HepG2 (cell line): ENCODE measurements at regions not wholly inside any gene's neighbourhood (a gene's known extent, or its start where the extent isn't known, plus 50 kb on each side); places are given as distances from the start of the nearest gene placed in this dataset.

Experiments used
- ATAC-seq: fragments of 200-7000 bp; cut with Tn5 transposase; 3 replicates; pipeline ENCODE4 v1.9.1; 2020; ENCODE audit warnings: mild to moderate bottlenecking, moderate library complexity
- BruUV-seq: library from RNA; stranded (reverse); fragments of 400-500 nt; replicated peaks from 2 replicates; lab custom pipeline; 2021; lab: Mats Ljungman, UMichigan
- CTCF ChIA-PET: fragments of 300-600 bp; formaldehyde crosslinking; extraction: SDS; loops from one replicate; lab custom pipeline; 2021; ENCODE audit warnings: low total read pairs, inconsistent platforms, low intra/inter-chr PET ratio; lab: Yijun Ruan, JAX
- POLR2A ChIA-PET: fragments of 350-600 bp; sonication (Branson Sonifier 250); formaldehyde crosslinking; loops from one replicate; lab custom pipeline; 2020; ENCODE audit warnings: antibody characterized with exemption, inconsistent platforms; lab: Yijun Ruan, JAX
- DNase-seq: peaks from one replicate; pipeline ENCODE4 v3.0.0-alpha.2; 2015; ENCODE audit warnings: low spot score
- FAIRE-seq: peaks from 3 replicates; lab custom pipeline; 2011; peaks lifted over from hg19 to GRCh38; lab: Jason Lieb, UNC
- H2AFZ ChIP-seq: one replicate; pipeline ENCODE4 v1.6.1; 2011; ENCODE audit warnings: low read length, inconsistent platforms
- H3K27ac ChIP-seq: fragments of 300-600 bp; 3 replicates; pipeline ENCODE4 v1.8.0; 2011; ENCODE audit warnings: mixed run types, mild to moderate bottlenecking, mixed read lengths, low read length, inconsistent platforms; ENCODE audit not compliant: insufficient read depth; ENCODE audit errors: extremely low read length
- H3K27me3 ChIP-seq, 2 experiments: fragments of 200-600 bp in 1 of 2; 2 replicates in 1 of 2; 3 replicates in 1 of 2; pipeline versions ENCODE4 v1.6.0 to v1.8.0; 2011; ENCODE audit warnings: low read length in 2 of 2, mild to moderate bottlenecking in 2 of 2, moderate library complexity in 2 of 2, inconsistent platforms in 1 of 2; ENCODE audit not compliant: insufficient read depth in 2 of 2, control insufficient read depth in 1 of 2
- H3K36me3 ChIP-seq, 2 experiments: fragments of 200-600 bp in 1 of 2; replicated peaks in 1 of 2; 2 replicates in 1 of 2; 3 replicates in 1 of 2; pipeline versions ENCODE4 v1.5.1 to v1.8.0; 2011; ENCODE audit warnings: low read length in 2 of 2, inconsistent platforms in 1 of 2; ENCODE audit not compliant: insufficient read depth in 2 of 2, control insufficient read depth in 1 of 2
- H3K4me1 ChIP-seq: 2 replicates; pipeline ENCODE4 v1.5.1; 2012; ENCODE audit warnings: low read length, inconsistent platforms; ENCODE audit not compliant: insufficient read depth
- H3K4me2 ChIP-seq: 2 replicates; pipeline ENCODE4 v1.6.0; 2011; ENCODE audit warnings: low read depth, low read length, inconsistent platforms
- H3K4me3 ChIP-seq, 3 experiments: fragments of 200-600 bp in 1 of 3; sonication (generic), shearing (Covaris generic) in 1 of 3; replicated peaks in 1 of 3; 2 replicates each; pipeline ENCODE4 v1.5.1; 2011 to 2016; ENCODE audit warnings: low read length in 3 of 3, inconsistent platforms in 2 of 3, low read depth in 2 of 3, mild to moderate bottlenecking in 2 of 3, control low read depth in 1 of 3, mixed read lengths in 1 of 3; ENCODE audit not compliant: insufficient read depth in 1 of 3
- H3K79me2 ChIP-seq: one replicate; pipeline ENCODE4 v1.6.1; 2011; ENCODE audit warnings: low read length, inconsistent platforms; ENCODE audit not compliant: insufficient read depth
- H3K9ac ChIP-seq: 2 replicates; pipeline ENCODE4 v1.6.0; 2011; ENCODE audit warnings: mild to moderate bottlenecking, low read depth, low read length, inconsistent platforms; ENCODE audit not compliant: insufficient read depth
- H3K9me3 ChIP-seq: 2 replicates; pipeline ENCODE4 v1.5.1; 2012; ENCODE audit warnings: mild to moderate bottlenecking, low read length
- H4K20me1 ChIP-seq: 2 replicates; pipeline ENCODE4 v1.6.0; 2011; ENCODE audit warnings: inconsistent platforms, mild to moderate bottlenecking, low read length, moderate library complexity; ENCODE audit not compliant: insufficient read depth
- ADNP ChIP-seq: sonication (generic); formaldehyde crosslinking; IDR thresholded peaks from 2 replicates; pipeline ENCODE4 v1.4.0; 2020; ENCODE audit warnings: missing genetic modification reagents
- ELF3 ChIP-seq: IDR thresholded peaks from 2 replicates; pipeline ENCODE4 v1.6.1; 2016; ENCODE audit warnings: missing genetic modification reagents, missing compliant biosample characterization
- KAT8 ChIP-seq: IDR thresholded peaks from 2 replicates; pipeline ENCODE4 v1.6.1; 2016; ENCODE audit warnings: missing genetic modification reagents, missing compliant biosample characterization
- KDM3A ChIP-seq: IDR thresholded peaks from 2 replicates; pipeline ENCODE4 v1.6.1; 2018; ENCODE audit warnings: low read depth, missing compliant biosample characterization
- PAF1 ChIP-seq: IDR thresholded peaks from 2 replicates; pipeline ENCODE4 v1.6.1; 2016; ENCODE audit warnings: missing genetic modification reagents, missing compliant biosample characterization
- SUZ12 ChIP-seq: fragments of 150-350 bp; IDR thresholded peaks from 2 replicates; pipeline ENCODE4 v1.6.1; 2014; ENCODE audit warnings: low read depth, low read length
- THAP9 ChIP-seq: sonication (generic); formaldehyde crosslinking; IDR thresholded peaks from 2 replicates; pipeline ENCODE4; 2020; ENCODE audit warnings: missing genetic modification reagents, mild to moderate bottlenecking, borderline replicate concordance
- ZNF264 ChIP-seq: sonication (generic); formaldehyde crosslinking; IDR thresholded peaks from 2 replicates; pipeline ENCODE4 v1.4.0; 2020; ENCODE audit warnings: missing genetic modification reagents
- ZNF441 ChIP-seq: sonication (generic); formaldehyde crosslinking; IDR thresholded peaks from 2 replicates; pipeline ENCODE4 v1.7.0; 2021; ENCODE audit warnings: missing genetic modification reagents, borderline replicate concordance
- ZNF780A ChIP-seq: sonication (generic); formaldehyde crosslinking; IDR thresholded peaks from 2 replicates; pipeline ENCODE4 v1.8.0; 2022; ENCODE audit warnings: mild to moderate bottlenecking, missing genetic modification reagents, moderate library complexity
- ZNF792 ChIP-seq: IDR thresholded peaks from 2 replicates; pipeline ENCODE4 v1.6.1; 2016
- ZSCAN31 ChIP-seq: sonication (generic); formaldehyde crosslinking; IDR thresholded peaks from 2 replicates; pipeline ENCODE4 v1.5.0; 2020; ENCODE audit warnings: low read depth, mild to moderate bottlenecking, missing genetic modification reagents
- WGBS: methylation state at CpG from one replicate; pipeline ENCODE4 v1.1.6; 2017; ENCODE audit warnings: low lambda C conversion rate; 5-methylcytosine and 5-hydroxymethylcytosine counted together
- in situ Hi-C: cut with HindIII; loops from 2 replicates; pipeline ENCODE4 v1.10.0; 2017; ENCODE audit warnings: low pct_unique_long_range_greater_than_20kb; ENCODE audit not compliant: extremely low pct_ligation_motif_present
- intact Hi-C: fragments of 100-400 bp; cut with micrococcal nuclease; formaldehyde crosslinking; loops from one replicate; pipeline ENCODE4 v1.10.0; 2022; ENCODE audit not compliant: unreplicated experiment

GRCh38 chr13:107644136-107644535 is 571.2 kb downstream of the LIG4 start:
- no TSS peak for BruUV-seq
- ATAC-seq (no peak), DNase-seq (no peak), FAIRE-seq (no peak)
- Histone ChIP-seq H2AFZ (no peak overlapping the region), H3K4me2 (no peak overlapping the region), H3K9me3 (no peaks in the 10 kb centered on the region), H4K20me1 (no peaks in the 10 kb centered on the region), H3K9ac (no peak overlapping the region), H3K79me2 (no peaks in the 10 kb centered on the region), H3K4me3 (no peak overlapping the region), H3K4me1 (no peaks in the 10 kb centered on the region), H3K36me3 (no peaks in the 10 kb centered on the region), H3K27ac (no peak overlapping the region), H3K27me3 (no peaks in the 10 kb centered on the region; a peak in 1 of 5 replicates)
- ChIA-PET CTCF (no interaction called here), POLR2A (no interaction called here)
- in situ Hi-C loops (no loop called here), intact Hi-C loops (no loop called here)
- no peak for TF ChIP-seq ZNF264 (CRISPR knock-in tag)
- TF ChIP-seq PAF1 (CRISPR knock-in tag) = no peak
- no peak for TF ChIP-seq ZSCAN31
- no peak for TF ChIP-seq KAT8 (CRISPR knock-in tag)
- TF ChIP-seq KDM3A (CRISPR knock-in tag) = no peak
- no peak for TF ChIP-seq ELF3
- under 1% methylated on average over 4 of the region's 4 CpGs for WGBS

GRCh38 chr13:107643615-107644014 is 571.7 kb downstream of the LIG4 start:
- intact Hi-C loops = no loop called here
- no peak for DNase-seq
- POLR2A ChIA-PET = no interaction called here
- Histone ChIP-seq H3K4me3 (no peak overlapping the region), H3K9ac (no peak overlapping the region), H3K27me3 (no peaks in the 10 kb centered on the region; a peak in 1 of 5 replicates), H3K36me3 (no peaks in the 10 kb centered on the region), H3K4me2 (no peak overlapping the region), H3K9me3 (no peaks in the 10 kb centered on the region), H4K20me1 (no peaks in the 10 kb centered on the region), H3K27ac (no peak overlapping the region), H3K4me1 (no peaks in the 10 kb centered on the region), H3K79me2 (no peaks in the 10 kb centered on the region), H2AFZ (no peak overlapping the region)
- no peak for ATAC-seq
- CTCF ChIA-PET = no interaction called here
- BruUV-seq = no TSS peak
- in situ Hi-C loops = no loop called here
- WGBS = 3% methylated on average over 1 of the region's 1 CpG
- FAIRE-seq = no peak
- no peak for TF ChIP-seq ZNF792
- TF ChIP-seq THAP9 (CRISPR knock-in tag) = no peak
- TF ChIP-seq ZNF441 = no peak
- no peak for TF ChIP-seq SUZ12
- no peak for TF ChIP-seq ADNP (CRISPR knock-in tag)
- no peak for TF ChIP-seq ZNF780A (CRISPR knock-in tag)
